OCI-LY3 (cell line): ENCODE measurements at regions not wholly inside any gene's neighbourhood (a gene's known extent, or its start where the extent isn't known, plus 50 kb on each side); places are given as distances from the start of the nearest gene placed in this dataset.

Source experiments
- CTCF ChIP-seq: fragments of 200-600, 300-600 bp; sonication (generic); IDR thresholded peaks from 2 replicates; pipeline ENCODE4 v1.5.1; 2014; ENCODE audit warnings: antibody characterized with exemption, low read length, low read depth
- EZH2phosphoT487 ChIP-seq: fragments of 200-600 bp; shearing (Covaris generic); IDR thresholded peaks from 2 replicates; pipeline ENCODE4 v1.6.1; 2018; ENCODE audit warnings: antibody characterized with exemption, mixed run types, low read depth

- no peak for TF ChIP-seq CTCF
- TF ChIP-seq EZH2phosphoT487, result no peak
Measured at GRCh38 chr17:70377654-70378053, 208.3 kb downstream of the KCNJ2 start.
